Spleen (tissue), 7 donors: ENCODE measurements at regions not wholly inside any gene's neighbourhood (a gene's known extent, or its start where the extent isn't known, plus 50 kb on each side); places are given as distances from the start of the nearest gene placed in this dataset.

ENCODE experiments used
- POLR2AphosphoS5 ChIP-seq, 3 donors: sonication (generic); formaldehyde crosslinking; IDR thresholded peaks; one replicate each; pipeline ENCODE4 v1.5.1; 2017; ENCODE audit warnings: antibody characterized with exemption in 3 of 3
- TF ChIP-seq, protein P1 (sequence below), 11 experiments: fragments of 200-600 bp in 7 of 11; fragments of 450-650 bp in 4 of 11; sonication (generic) in 4 of 11; IDR thresholded peaks in 8 of 11; conservative IDR thresholded peaks in 3 of 11; 1 replicate in 7 of 11; 2 replicates in 4 of 11; pipeline versions ENCODE4 v1.4.0 to v1.8.0; 2016 to 2021; ENCODE audit warnings: antibody characterized with exemption in 11 of 11, inconsistent platforms in 4 of 11, mild to moderate bottlenecking in 1 of 11
- donor health status: DM: no; HTN: no; CAD: no; lungs with moderate emphysema.
- donor health status: DM: no; HTN: no; CAD: no.
- donor health status: DM: no; HTN: no; CAD: no.

DNA sequence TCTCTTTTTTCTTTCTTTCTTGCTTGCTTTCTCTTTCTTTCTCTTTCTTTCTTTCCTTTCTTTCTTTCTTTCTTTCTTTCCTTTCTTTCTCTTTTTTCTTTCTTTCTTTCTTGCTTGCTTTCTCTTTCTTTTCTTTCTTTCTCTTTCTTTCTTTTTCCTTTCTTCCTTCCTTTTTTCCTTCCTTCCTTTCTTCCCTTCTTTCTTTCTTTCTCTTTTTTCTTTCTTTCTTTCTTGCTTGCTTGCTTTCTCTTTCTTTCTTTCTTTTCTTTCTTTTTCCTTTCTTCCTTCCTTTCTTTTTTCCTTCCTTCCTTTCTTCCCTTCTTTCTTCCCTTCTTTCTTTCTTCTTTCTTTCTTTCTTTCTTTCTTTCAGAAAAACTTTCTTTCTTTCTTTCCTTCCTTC, 108.1 kb upstream of the SHOX start:
- TF ChIP-seq, protein P1, sequence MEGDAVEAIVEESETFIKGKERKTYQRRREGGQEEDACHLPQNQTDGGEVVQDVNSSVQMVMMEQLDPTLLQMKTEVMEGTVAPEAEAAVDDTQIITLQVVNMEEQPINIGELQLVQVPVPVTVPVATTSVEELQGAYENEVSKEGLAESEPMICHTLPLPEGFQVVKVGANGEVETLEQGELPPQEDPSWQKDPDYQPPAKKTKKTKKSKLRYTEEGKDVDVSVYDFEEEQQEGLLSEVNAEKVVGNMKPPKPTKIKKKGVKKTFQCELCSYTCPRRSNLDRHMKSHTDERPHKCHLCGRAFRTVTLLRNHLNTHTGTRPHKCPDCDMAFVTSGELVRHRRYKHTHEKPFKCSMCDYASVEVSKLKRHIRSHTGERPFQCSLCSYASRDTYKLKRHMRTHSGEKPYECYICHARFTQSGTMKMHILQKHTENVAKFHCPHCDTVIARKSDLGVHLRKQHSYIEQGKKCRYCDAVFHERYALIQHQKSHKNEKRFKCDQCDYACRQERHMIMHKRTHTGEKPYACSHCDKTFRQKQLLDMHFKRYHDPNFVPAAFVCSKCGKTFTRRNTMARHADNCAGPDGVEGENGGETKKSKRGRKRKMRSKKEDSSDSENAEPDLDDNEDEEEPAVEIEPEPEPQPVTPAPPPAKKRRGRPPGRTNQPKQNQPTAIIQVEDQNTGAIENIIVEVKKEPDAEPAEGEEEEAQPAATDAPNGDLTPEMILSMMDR (IDR thresholded peaks at IDR 0.05 in 8 of 11, conservative IDR thresholded peaks at IDR 0.05 in 3 of 11), result no peak
- no peak for TF ChIP-seq POLR2AphosphoS5 (IDR thresholded peaks at IDR 0.05)
